CD14-positive monocyte (primary cell): ENCODE measurements at regions not wholly inside any gene's neighbourhood (a gene's known extent, or its start where the extent isn't known, plus 50 kb on each side); places are given as distances from the start of the nearest gene placed in this dataset.

Experiments
- DNase-seq, 3 donors: peaks; one replicate each; pipeline ENCODE4 v3.0.0-alpha.2; 2011 to 2022
- H2AFZ ChIP-seq: 2 replicates; pipeline ENCODE4 v1.6.0; 2012; ENCODE audit warnings: mild to moderate bottlenecking, low read depth, low read length, inconsistent platforms; ENCODE audit not compliant: insufficient read depth, poor library complexity, severe bottlenecking
- H3K27ac ChIP-seq, 2 donors: 1 replicate in 1 of 2; 2 replicates in 1 of 2; pipeline ENCODE4 v1.5.1; 2012 to 2013; ENCODE audit warnings: low read length in 2 of 2, control low read depth in 1 of 2, inconsistent platforms in 1 of 2, low read depth in 1 of 2, mild to moderate bottlenecking in 1 of 2
- H3K27me3 ChIP-seq, 2 donors: one replicate each; pipeline versions ENCODE4 v1.6.0 to v1.6.1; 2011 to 2013; ENCODE audit warnings: low read length in 2 of 2; ENCODE audit not compliant: control insufficient read depth in 2 of 2, insufficient read depth in 2 of 2
- H3K36me3 ChIP-seq, 2 donors: replicated peaks in 1 of 2; 1 replicate in 1 of 2; 2 replicates in 1 of 2; pipeline versions ENCODE4 v1.5.1 to v1.6.1; 2012 to 2013; ENCODE audit warnings: low read length in 2 of 2, control low read depth in 1 of 2, inconsistent platforms in 1 of 2, mild to moderate bottlenecking in 1 of 2; ENCODE audit not compliant: insufficient read depth in 2 of 2, control insufficient read depth in 1 of 2
- H3K4me1 ChIP-seq, 2 donors: 1 replicate in 1 of 2; 2 replicates in 1 of 2; pipeline versions ENCODE4 v1.5.1 to v1.6.1; 2012 to 2013; ENCODE audit warnings: low read length in 2 of 2, control low read depth in 1 of 2, inconsistent platforms in 1 of 2, mild to moderate bottlenecking in 1 of 2, moderate library complexity in 1 of 2; ENCODE audit not compliant: insufficient read depth in 2 of 2, control insufficient read depth in 1 of 2
- H3K4me2 ChIP-seq: replicated peaks from 2 replicates; pipeline ENCODE3; 2012; ENCODE audit warnings: low read length, moderate library complexity, mild to moderate bottlenecking; ENCODE audit not compliant: poor library complexity, severe bottlenecking; ENCODE audit errors: extremely low read depth
- H3K4me3 ChIP-seq, 3 experiments: fragments of 200-600 bp in 1 of 3; sonication (generic) in 1 of 3; replicated peaks in 1 of 3; 1 replicate in 2 of 3; 2 replicates in 1 of 3; pipeline ENCODE4 v1.5.1; 2011 to 2013; ENCODE audit warnings: low read length in 3 of 3, mild to moderate bottlenecking in 3 of 3, control low read depth in 2 of 3, low read depth in 2 of 3, inconsistent platforms in 1 of 3, moderate library complexity in 1 of 3
- H3K79me2 ChIP-seq: 2 replicates; pipeline ENCODE4 v1.6.0; 2012; ENCODE audit warnings: mild to moderate bottlenecking, control low read depth, inconsistent platforms, low read length, moderate library complexity; ENCODE audit not compliant: insufficient read depth
- H3K9ac ChIP-seq: 2 replicates; pipeline ENCODE4 v1.6.0; 2017; ENCODE audit warnings: low read length, mild to moderate bottlenecking; ENCODE audit not compliant: insufficient read depth, poor library complexity, severe bottlenecking
- H3K9me3 ChIP-seq, 2 donors: replicated peaks in 1 of 2; 1 replicate in 1 of 2; 2 replicates in 1 of 2; pipeline versions ENCODE4 v1.5.1 to v1.6.1; 2012 to 2013; ENCODE audit warnings: low read length in 2 of 2, control low read depth in 1 of 2; ENCODE audit not compliant: control insufficient read depth in 1 of 2, insufficient read depth in 1 of 2
- H4K20me1 ChIP-seq: 2 replicates; pipeline ENCODE4 v1.6.0; 2012; ENCODE audit warnings: mild to moderate bottlenecking, low read length, control low read depth, moderate library complexity; ENCODE audit not compliant: insufficient read depth
- H3K27ac Mint-ChIP-seq, 7 donors: one replicate each; pipeline ENCODE4 v1.8.0; 2020; ENCODE audit warnings: mild to moderate bottlenecking in 7 of 7, mixed read lengths in 7 of 7, moderate library complexity in 6 of 7, inconsistent platforms in 2 of 7
- H3K27me3 Mint-ChIP-seq, 3 donors: one replicate each; pipeline ENCODE4 v1.8.0; 2021 to 2022; ENCODE audit warnings: low read depth in 3 of 3, mild to moderate bottlenecking in 3 of 3, mixed read lengths in 3 of 3, moderate library complexity in 3 of 3, inconsistent platforms in 1 of 3
- H3K36me3 Mint-ChIP-seq, 2 donors: one replicate each; pipeline ENCODE4 v1.8.0; 2020; ENCODE audit warnings: mixed read lengths in 2 of 2, inconsistent platforms in 1 of 2, mild to moderate bottlenecking in 1 of 2
- H3K4me1 Mint-ChIP-seq: one replicate; pipeline ENCODE4 v1.8.0; 2020; ENCODE audit warnings: mild to moderate bottlenecking, mixed read lengths
- H3K4me3 Mint-ChIP-seq, 2 donors: one replicate each; pipeline ENCODE4 v1.8.0; 2020; ENCODE audit warnings: mild to moderate bottlenecking in 2 of 2, mixed read lengths in 2 of 2, moderate library complexity in 1 of 2
- H3K9me3 Mint-ChIP-seq, 7 donors: one replicate each; pipeline ENCODE4 v1.8.0; 2020 to 2022; ENCODE audit warnings: mixed read lengths in 7 of 7, mild to moderate bottlenecking in 6 of 7, moderate library complexity in 6 of 7, inconsistent platforms in 2 of 7
- CTCF ChIP-seq: fragments of 200-600 bp; IDR thresholded peaks from one replicate; pipeline ENCODE4 v1.8.0; 2022; ENCODE audit warnings: antibody characterized with exemption, mild to moderate bottlenecking
- WGBS: methylation state at CpG from one replicate; pipeline ENCODE4 v1.1.5; 2013; ENCODE audit warnings: missing lambda C conversion rate; ENCODE audit not compliant: insufficient coverage; 5-methylcytosine and 5-hydroxymethylcytosine counted together
- intact Hi-C, 2 donors: fragments of 100-400 bp; cut with micrococcal nuclease; formaldehyde crosslinking; loops; one replicate each; pipeline versions ENCODE4 v1.15.0 to v1.15.1; 2023

DNA sequence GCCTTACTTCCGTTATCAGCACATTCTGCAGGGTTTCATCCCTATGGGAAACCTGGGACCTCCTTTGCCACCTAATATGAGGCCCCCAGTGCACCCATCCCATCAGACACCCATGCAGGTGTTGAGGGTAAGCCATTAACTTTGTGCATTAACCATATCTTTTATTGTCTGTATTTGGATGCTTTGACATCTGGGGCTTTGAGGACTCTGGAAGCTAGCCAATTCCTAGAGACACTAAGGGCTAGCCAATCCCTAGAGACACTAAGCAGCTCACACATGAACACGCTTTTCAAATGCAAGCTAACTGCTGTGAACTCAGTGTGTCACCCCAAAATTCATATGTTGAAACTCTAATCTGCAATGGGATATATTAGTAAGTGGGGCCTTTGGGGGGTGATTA lies 272.5 kb upstream of the COBL start:
- H3K9me3 Mint-ChIP-seq, result peaks cover 4 to 19% (median 9%) of the 10 kb centered on the region in 7 donors
- Histone ChIP-seq H3K9me3 (peaks cover 3 to 30% of the 10 kb centered on the region in 2 donors), H3K4me3 (no peak overlapping the region), H3K4me2 (no peak overlapping the region), H3K27ac (no peak overlapping the region), H3K9ac (no peak overlapping the region), H3K4me1 (no peaks in the 10 kb centered on the region), H4K20me1 (no peaks in the 10 kb centered on the region), H3K36me3 (no peaks in the 10 kb centered on the region), H3K79me2 (no peaks in the 10 kb centered on the region), H3K27me3 (no peaks in the 10 kb centered on the region), H2AFZ (no peak overlapping the region)
- no peaks in the 10 kb centered on the region for H3K36me3 Mint-ChIP-seq
- H3K4me1 Mint-ChIP-seq, result no peaks in the 10 kb centered on the region
- no peak overlapping the region for H3K27ac Mint-ChIP-seq
- 63% methylated on average over 2 of the region's 2 CpGs for WGBS
- TF ChIP-seq CTCF, result no peak
- H3K27me3 Mint-ChIP-seq, result peaks cover 0 to 2% (median 0%) of the 10 kb centered on the region in 3 donors
- intact Hi-C loops, result no loop called here
- H3K4me3 Mint-ChIP-seq, result no peak overlapping the region
- no peak for DNase-seq

DNA sequence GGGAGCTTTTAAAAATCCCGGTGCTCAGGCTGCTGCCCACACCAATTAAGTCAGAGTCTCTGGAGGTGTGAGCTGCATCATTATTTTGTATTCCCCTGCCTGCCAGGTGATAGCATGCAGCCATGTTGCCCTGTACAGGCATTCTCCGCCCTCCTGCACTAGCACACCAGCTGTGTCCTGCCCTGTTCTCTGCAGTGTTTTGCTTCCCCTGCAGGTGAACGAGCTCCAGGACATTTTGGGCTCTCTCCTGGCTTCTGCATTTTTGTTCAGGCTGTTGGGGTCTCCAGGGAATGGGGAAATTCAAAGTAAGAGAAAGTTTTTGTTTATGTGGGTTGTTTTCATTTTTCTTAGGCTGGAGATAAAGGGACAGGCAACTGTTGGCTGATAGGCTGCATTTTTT lies 271.0 kb upstream of the COBL start:
- no peaks in the 10 kb centered on the region for H3K4me1 Mint-ChIP-seq
- Histone ChIP-seq H3K27me3 (no peaks in the 10 kb centered on the region), H3K4me3 (no peak overlapping the region), H3K79me2 (no peaks in the 10 kb centered on the region), H3K36me3 (no peaks in the 10 kb centered on the region), H3K27ac (no peak overlapping the region), H4K20me1 (no peaks in the 10 kb centered on the region), H3K4me2 (no peak overlapping the region), H2AFZ (no peak overlapping the region), H3K4me1 (no peaks in the 10 kb centered on the region), H3K9me3 (peaks cover 5 to 35% of the 10 kb centered on the region in 2 donors), H3K9ac (no peak overlapping the region)
- H3K27ac Mint-ChIP-seq, result no peak overlapping the region
- no peak for DNase-seq
- no peak for TF ChIP-seq CTCF
- H3K36me3 Mint-ChIP-seq, result no peaks in the 10 kb centered on the region
- 58% methylated on average over 3 of the region's 3 CpGs for WGBS
- peaks cover 0 to 2% (median 0%) of the 10 kb centered on the region in 3 donors for H3K27me3 Mint-ChIP-seq
- H3K9me3 Mint-ChIP-seq, result peaks cover 9 to 21% (median 13%) of the 10 kb centered on the region in 7 donors
- H3K4me3 Mint-ChIP-seq, result no peak overlapping the region
- intact Hi-C loops, result no loop called here
